GM18511 (cell line): ENCODE measurements at regions not wholly inside any gene's neighbourhood (a gene's known extent, or its start where the extent isn't known, plus 50 kb on each side); places are given as distances from the start of the nearest gene placed in this dataset.

Experiments
- ATAC-seq: cut with Tn5 transposase; IDR thresholded peaks from one replicate; pipeline ENCODE4 v1.9.1; 2021; ENCODE audit warnings: mild to moderate bottlenecking, moderate library complexity; ENCODE audit not compliant: unreplicated experiment

DNA sequence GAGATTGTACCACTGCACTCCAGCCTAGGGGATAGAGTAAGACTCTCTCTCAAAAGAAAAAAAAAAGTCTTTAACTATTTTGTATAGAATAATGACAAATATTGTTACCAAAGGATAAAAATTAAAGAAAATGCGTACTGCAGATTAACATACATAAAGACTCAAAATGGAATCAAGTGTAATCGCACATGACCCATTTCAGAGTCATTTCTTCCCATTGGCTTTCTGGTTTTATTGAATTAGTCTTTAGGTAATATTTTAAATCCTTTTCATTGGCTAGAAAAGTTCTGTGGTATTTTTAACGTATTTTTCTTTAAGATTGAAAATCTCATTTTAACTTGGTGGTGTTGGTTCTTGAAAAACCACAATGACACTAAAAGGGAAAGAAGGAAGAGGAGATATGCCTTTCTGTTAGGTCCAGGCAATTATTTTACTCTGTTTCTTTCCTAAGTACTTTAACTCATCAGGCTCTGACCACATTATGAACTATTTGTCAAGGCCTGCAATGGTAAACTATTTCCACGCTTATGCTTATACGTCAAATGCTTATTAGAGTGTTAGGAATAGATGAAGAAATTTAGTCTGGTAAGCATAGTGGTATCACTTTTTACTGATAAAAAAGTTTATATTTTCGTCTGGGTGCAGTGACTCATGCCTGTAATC, 52.3 kb downstream of the PLEKHG1 start:
- no peak for ATAC-seq

DNA sequence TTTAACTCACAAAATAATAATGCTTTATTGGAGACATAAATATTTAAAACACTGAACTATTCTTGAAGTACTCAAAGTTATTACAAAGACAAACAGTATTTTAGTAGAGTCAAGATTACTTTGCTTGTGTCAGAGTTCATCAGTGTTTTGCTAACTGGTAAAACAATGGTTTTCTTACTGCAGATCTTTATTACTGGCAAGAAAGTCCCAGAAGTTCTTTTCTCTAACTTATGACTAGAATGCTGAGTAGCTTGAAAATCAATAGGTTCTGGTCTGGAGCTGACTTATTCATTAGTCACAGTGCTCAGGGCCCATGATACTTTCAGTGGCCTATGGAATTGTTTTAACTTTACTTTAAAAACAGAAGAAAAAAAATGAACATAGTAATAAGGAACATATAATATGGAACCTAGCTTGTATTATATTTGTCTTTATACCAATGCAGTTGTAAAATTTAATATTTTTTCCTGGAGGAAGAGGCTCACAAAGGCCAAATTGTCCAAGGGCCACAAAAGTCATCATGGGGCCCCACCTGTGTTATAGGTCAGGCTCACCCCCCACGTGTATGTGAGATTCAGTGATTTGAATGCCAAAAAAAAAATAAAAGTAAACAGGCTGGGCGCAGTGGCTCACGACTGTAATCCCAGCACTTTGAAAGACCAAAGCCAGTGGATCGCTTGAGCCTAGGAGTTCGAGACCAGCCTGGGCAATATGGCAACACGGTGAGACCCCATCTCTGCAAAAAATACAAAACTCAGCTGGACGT, 53.3 kb downstream of the PLEKHG1 start:
- ATAC-seq, result no peak

DNA sequence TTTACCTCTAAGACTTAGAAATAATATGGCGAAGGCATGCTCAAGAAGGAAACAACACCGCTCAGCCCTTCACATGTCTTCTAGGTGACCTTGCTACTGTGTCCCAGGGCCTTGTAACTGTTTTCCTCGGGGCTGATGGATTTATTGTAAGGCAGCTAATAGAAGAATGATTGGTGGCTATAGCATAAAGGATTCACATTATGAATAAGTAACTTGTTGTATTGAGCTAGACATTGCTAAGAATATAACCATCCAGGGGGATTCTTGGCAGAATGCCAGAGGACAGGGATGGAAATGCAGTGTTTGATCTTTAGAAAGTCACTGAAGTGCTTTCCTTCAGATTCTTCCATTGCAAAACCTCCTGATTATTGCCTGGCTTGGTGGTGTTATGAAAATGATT, 54.9 kb downstream of the PLEKHG1 start:
- ATAC-seq, result no peak

DNA sequence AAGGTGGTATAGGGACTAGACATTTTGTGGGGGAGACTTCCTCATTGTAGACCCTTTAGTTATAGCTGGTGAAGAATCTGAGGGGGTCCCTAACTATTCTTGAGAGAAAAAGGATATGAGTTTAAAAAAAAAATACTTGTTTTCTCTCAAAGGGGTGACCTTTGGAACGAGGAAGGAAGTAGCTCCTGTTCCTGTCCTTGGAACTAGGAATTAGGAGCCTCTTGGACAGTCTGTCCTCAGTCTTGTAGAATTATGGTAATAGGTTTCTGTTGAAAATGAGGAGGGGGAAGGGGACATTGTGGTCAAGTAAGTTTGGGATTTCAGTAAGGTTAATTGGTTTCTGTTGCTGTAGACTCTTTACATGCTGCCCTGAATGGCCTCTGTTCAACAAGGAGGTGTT, 56.5 kb downstream of the PLEKHG1 start:
- ATAC-seq, result no peak

DNA sequence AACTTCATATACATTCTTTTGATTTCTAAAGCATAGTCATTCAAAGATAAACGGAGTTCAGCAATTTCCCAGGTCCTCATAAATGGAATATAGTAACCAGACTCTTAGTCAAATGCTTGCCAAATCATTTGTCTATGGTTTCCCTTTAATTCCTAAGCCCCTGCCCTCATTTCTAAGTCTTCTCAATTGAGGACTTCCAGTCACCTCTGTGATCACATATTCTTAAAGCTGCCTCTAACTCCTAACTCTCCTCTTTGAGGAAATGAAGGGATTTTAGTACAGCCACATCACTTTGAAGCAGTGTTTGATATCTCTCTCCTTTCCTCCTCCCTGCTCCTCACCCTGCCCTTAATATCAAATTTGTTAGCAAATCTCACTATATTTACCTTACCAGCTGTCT, 58.7 kb downstream of the PLEKHG1 start:
- no peak for ATAC-seq

DNA sequence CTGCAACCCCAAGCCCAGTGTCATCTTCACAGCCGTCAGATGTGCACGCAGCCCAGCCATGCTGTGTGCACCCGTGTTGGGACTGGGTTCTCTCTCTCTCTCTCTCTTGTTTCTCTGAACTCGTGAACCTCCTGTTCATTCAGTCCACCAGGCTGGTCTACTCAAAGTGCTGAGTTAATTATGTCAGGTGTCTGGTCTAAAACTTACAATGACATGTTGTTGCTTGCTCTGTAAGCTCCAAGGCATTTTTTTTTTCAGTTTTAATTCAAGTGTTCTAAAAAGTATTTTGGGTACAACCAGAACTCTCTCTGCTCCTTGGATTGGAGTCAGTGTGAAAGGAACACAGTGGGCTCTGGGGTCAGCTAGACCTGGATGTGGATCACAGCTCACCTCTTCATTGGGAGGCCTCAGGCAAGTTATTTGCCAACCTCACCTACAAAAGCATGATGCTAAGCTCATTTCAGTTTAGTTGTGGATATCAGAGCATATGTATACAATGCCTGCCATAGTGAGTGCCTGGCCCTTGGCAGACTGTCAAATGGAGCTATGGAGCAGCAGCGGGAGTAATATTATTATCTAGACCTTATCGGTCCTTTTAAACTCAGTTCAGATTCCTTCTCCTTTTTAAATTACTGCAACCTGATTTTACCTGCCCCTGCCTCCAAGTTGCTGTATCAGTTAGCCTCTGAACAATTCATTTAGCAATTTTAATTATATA, 59.5 kb downstream of the PLEKHG1 start:
- no peak for ATAC-seq

DNA sequence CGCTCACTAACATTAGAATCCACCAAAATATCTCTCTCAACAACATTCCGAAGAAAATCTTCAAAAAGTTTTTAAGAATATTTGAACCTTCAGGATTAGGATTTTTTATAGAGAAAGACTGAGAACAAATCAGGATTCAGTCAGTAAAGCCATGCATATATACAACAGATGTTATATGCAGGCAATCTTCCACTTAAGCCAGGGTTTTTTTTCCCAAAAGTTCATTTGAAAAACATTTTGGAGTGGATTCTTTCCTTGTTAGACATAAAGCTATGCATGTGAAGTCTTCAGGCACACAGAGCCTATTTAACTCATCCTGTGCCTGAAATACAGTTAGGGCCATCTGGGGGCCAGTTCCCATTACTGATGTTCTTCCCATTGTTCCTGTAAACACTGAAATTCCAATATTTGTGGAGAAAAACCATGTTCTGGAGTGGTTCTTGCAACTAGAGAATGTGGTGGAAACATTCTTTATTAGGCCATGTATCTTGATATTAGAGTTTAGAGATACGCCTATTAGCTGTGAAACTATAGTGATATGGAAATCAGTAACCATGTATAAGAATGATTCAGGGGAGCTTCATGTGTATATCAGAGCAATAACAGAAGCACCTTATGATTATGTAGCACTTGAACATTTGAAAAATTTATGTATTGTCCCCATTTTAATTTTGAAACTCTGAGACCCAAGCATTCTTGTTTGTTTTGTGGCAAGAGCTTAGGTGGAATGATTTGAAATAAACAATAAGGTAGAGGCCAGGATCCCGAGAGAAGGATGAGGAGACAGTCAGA, 61.7 kb downstream of the PLEKHG1 start:
- ATAC-seq, result no peak

DNA sequence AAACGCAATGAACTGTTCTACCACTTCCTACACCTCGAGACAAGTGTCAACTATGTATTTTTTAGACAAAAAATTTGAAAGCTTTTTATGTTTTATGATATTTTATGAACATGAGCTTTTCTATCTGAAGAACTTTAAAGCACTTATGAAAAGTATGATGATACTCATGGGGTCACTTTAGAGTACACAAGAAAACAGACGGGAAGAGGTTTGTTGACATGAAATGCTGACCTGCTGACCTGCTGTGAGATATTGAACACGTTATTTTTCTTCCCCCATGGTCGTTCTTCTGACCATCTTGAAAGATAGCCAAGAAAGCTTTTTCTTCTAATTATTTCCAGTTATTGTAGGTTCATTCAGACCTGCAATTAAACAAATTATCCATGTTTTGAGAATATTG, 63.1 kb downstream of the PLEKHG1 start:
- ATAC-seq, result no peak

DNA sequence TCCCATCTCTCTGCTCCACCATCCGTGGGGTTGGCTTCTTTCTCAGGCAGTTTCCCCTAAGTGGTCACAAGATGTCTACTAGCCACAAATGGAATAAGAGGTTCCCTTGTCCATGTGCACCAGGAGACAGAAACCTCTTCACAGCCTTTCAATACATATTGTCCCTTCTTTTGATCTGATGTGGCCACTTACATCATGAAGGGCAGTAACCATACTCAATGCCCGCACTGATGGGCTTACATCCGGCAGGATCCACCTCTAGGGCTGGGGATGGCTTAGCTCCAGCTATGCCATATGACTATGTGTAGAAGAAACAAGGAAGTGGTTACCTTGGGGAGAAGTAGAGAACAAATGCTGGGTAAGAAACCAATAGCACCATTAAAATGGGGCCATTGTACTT, 64.4 kb downstream of the PLEKHG1 start:
- ATAC-seq, result no peak

DNA sequence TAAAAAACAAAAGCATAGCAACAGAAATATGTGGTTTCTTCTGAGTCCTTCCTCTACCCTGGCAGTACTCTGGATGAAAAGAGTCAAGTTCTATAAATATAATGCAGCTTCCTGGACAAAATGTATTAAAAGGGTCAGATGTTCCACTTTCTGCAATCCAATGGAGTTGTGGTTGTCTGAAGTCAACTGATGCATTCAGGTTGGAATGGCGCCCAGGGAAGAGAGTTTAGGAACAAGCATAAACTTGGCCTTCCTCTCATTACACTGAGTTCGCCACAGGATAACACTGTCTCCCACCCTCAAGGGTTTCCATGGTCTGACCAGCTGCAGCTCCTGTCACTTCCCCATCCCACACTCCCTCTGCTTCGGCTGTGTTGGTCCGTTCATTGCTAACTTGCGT, 66.4 kb downstream of the PLEKHG1 start:
- no peak for ATAC-seq

DNA sequence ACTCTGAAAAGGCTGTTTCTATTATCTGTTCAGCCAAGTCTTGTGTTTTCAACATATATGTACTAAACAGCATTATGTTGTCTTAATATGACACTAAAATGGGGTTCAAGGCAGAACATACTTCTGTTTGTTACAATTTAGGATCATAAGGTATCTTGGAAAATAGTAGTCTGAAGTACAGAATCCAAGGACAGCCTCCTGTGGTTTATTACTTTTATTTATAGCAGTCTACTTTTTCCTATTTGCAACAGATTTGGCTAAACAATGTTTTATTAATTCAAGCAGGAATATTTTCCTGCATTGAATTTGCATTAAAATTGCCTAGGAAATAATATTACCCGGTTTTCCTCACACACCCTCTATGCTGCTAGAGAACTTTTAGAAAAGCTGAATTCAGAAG, 67.7 kb downstream of the PLEKHG1 start:
- no peak for ATAC-seq

DNA sequence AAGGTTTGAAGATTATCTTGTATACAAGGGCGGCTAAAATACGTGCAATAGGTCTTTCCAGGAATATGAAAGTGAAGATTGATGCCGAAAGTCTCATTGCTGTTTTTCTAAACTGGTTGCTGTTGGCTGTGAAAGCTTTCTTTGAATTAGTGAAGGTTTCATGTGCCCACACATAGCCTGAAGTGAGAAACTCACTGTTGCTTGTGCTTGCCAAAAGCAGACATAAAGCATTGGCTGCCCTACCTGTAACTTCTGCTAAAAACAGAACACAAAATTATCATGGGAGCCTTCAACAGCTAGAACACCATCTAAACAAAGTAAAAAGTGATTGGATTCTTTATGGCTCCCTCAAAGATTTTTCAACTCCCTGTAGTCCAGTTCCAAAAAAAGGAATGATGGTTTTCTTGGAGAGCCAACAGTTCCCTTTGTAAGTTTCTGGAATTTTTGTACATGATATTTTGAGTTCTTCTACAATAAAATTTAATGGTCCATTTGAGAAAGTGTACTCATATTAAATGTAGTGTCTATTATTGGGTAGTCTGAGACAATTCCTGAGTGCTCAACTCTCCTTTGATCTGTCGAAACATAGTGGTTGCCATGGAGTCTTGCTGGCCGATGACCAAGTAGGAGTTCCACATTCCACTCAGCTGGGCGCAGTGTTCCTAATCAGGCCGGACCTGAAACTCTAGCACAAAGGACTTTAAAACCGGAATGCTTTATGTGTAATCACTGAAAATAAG, 68.5 kb downstream of the PLEKHG1 start:
- ATAC-seq, result peak; percentile 54

DNA sequence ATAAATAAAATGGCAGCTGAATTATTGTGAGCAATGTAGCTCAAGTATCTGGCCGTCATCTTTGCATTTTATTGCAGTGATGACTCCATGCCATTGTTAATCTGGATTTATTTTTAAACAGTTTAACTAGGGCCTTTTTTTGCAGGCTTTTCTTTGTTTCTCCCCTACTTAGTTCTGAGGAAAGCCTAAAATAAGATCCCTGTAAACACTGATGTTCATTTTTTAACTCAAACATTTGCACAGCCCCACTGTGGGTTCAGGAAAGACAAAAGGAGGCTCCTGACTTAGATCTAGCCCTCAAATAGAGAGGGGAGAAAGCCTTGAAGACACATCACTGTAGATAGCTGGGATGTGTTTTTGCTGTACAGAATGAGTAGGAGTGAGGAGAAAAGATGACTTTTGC, 69.2 kb downstream of the PLEKHG1 start:
- no peak for ATAC-seq

DNA sequence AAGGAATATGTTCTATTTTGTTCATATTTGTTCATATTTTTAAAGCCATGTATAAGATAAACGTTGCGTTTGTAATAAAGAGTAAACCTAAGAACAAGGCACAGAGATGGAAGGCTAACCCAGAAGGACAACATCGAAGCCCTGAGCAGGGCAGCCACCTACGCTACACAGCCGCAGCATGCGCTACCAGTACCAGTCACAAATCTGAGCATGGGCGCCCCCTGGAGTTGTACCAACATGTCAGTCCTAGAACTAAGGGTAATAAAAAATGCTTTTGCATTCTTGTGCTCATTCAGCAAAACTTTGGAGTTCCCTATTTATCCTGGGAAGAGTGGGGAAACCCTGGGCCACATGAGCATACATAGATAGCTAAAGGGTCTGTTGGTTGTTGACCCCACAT, 70.6 kb downstream of the PLEKHG1 start:
- ATAC-seq, result no peak

DNA sequence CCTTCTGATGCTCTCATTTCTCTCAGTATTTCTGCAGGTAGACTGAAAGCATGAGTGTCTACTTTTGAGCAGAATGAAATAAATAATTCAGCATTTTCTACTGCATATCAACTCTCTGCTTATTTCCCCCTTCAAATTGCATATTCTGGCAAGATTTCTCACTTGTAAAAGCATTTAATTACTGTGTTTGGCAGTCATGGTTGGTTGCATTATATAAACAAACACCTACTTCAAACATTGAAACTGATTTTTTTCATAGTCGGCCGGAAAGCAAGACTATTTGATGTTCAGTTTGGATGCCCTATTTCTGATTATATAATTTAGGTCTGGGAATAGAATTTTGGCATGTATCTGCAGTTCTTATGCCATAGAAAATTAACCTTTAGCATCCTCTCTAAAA, 73.1 kb downstream of the PLEKHG1 start:
- ATAC-seq, result no peak

DNA sequence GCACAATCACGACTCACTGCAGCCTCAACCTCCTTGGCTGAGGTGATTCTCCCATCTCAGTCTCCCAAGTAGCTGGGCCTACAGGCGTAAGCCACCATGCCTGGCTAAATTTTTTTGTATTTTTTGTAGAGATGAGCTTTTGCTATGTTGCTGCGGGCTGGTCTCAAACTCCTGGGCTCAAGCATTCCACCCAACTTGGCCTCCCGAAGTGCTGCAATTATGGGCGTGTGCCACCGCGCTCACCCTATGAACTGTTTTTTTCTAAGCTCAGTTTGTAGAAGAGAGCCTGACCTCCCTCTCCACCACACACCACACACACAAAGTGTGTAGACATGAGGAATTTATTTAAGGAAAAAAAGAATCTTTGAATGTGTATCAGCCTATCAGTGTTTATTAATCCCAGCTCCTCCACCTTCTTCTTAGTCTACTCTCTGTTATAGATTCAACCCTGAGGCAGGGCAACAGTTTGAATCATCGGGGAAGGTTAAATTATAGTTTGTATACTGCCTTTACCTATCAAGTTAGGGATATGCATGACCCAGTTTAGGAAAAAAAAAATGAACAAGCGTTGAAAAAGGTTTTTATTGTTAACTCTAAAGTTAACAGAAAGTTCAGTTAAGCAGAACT, 74.1 kb downstream of the PLEKHG1 start:
- ATAC-seq, result no peak

DNA sequence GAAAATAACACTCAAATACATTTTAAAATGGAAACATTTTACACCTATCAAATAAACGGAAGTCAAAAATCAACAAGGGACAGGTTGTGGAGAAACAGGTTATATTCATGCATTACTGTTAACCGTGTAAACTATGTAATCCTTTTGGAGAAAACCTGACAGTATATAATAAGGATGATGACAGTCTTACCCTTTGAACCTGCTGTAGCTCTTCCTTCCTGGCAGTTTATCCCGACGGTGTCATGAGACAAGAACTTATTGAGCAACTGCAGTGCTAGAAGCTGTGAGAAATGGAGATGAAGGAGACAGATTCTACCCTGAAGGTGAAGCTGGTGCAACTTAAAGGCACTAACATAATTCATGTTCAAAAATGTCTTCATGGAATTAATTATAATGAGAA, 76.7 kb downstream of the PLEKHG1 start:
- ATAC-seq, result no peak

DNA sequence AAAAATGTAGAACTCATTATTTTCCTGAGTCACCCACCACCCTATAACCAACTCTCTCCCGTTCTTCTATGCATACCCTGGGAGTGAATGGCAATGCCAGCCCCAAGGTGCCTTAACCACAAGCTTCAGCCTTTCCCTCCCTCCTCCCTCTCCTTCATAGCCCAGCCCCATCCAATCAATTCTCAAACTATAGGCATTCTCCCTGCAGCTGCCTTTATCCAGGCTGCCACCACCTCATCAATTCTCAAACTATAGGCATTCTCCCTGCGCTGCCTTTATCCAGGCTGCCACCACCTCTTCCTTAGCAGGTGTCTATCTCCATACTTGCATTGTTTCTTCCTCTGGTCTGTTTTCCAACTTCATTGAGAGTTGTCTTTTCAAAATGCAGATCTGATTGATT, 77.1 kb downstream of the PLEKHG1 start:
- no peak for ATAC-seq

DNA sequence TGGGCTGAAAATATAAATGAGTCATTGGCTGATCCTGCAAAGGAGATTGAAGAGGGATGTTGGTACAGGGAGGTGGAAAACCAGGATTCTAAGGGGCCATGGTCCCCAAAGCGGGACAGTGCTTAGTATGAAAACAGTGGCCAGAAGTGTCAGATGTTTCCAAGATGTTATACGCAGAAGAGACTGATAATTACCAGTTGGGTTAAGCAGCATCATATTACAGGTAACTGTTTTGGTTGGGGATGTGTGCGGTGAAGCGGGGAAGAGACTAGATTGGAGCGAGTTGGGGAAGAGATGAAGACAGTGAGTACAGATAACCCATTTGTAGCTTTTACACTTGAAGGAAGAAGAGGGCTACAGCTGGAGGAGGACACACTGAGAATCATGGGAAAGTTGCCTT, 80.8 kb downstream of the PLEKHG1 start:
- ATAC-seq, result no peak
